Progenitor cell of endocrine pancreas (in vitro differentiated cells): ENCODE measurements at regions not wholly inside any gene's neighbourhood (a gene's known extent, or its start where the extent isn't known, plus 50 kb on each side); places are given as distances from the start of the nearest gene placed in this dataset.

ENCODE experiments used
- DNase-seq: peaks from one replicate; pipeline ENCODE4 v3.0.0; 2021; ENCODE audit warnings: low spot score; ENCODE audit not compliant: unreplicated experiment
- H3K27ac Mint-ChIP-seq: 2 replicates; pipeline ENCODE4 v1.8.0; 2021; ENCODE audit warnings: mild to moderate bottlenecking, moderate library complexity, mixed read lengths
- H3K27me3 Mint-ChIP-seq: 2 replicates; pipeline ENCODE4 v1.8.0; 2021; ENCODE audit warnings: mixed read lengths
- H3K36me3 Mint-ChIP-seq: 2 replicates; pipeline ENCODE4 v1.8.0; 2022; ENCODE audit warnings: mixed read lengths; ENCODE audit not compliant: insufficient read depth
- H3K4me1 Mint-ChIP-seq: 2 replicates; pipeline ENCODE4 v1.8.0; 2021; ENCODE audit warnings: low read depth, mixed read lengths
- H3K4me3 Mint-ChIP-seq: 2 replicates; pipeline ENCODE4 v1.8.0; 2021; ENCODE audit warnings: low read depth, mild to moderate bottlenecking, moderate library complexity, mixed read lengths
- H3K9me3 Mint-ChIP-seq: 2 replicates; pipeline ENCODE4 v1.8.0; 2021; ENCODE audit warnings: low read depth, mixed read lengths
- CTCF ChIP-seq: fragments of 200-600 bp; sonication (generic); IDR thresholded peaks from one replicate; pipeline ENCODE4 v1.5.0; 2021; ENCODE audit warnings: antibody characterized with exemption, mild to moderate bottlenecking; ENCODE audit not compliant: unreplicated experiment

GRCh38 chr9:19568946-19569345 lies 160.1 kb downstream of the ACER2 start:
- Mint-ChIP-seq H3K27me3 (no peaks in the 10 kb centered on the region), H3K9me3 (no peaks in the 10 kb centered on the region), H3K36me3 (no peaks in the 10 kb centered on the region), H3K4me3 (no peak overlapping the region), H3K27ac (no peak overlapping the region), H3K4me1 (no peaks in the 10 kb centered on the region)
- TF ChIP-seq CTCF = no peak
- no peak for DNase-seq

- H3K4me1 Mint-ChIP-seq = no peaks in the 10 kb centered on the region
- H3K4me3 Mint-ChIP-seq = no peak overlapping the region
- no peak for TF ChIP-seq CTCF
- no peaks in the 10 kb centered on the region for H3K9me3 Mint-ChIP-seq
- H3K36me3 Mint-ChIP-seq = no peaks in the 10 kb centered on the region
- H3K27ac Mint-ChIP-seq = no peak overlapping the region
- H3K27me3 Mint-ChIP-seq = no peaks in the 10 kb centered on the region
- no peak for DNase-seq
These were observed 155.7 kb downstream of the ACER2 start for GRCh38 chr9:19564396-19565061.

- no peak for TF ChIP-seq CTCF
- Mint-ChIP-seq H3K27ac (no peak overlapping the region), H3K27me3 (no peaks in the 10 kb centered on the region), H3K36me3 (no peaks in the 10 kb centered on the region), H3K4me1 (no peaks in the 10 kb centered on the region), H3K4me3 (no peak overlapping the region), H3K9me3 (peaks cover 13% of the 10 kb centered on the region)
- no peak for DNase-seq
These were observed 146.4 kb downstream of the ACER2 start for GRCh38 chr9:19555214-19555613.

- no peak for TF ChIP-seq CTCF
- H3K36me3 Mint-ChIP-seq = no peaks in the 10 kb centered on the region
- no peaks in the 10 kb centered on the region for H3K4me1 Mint-ChIP-seq
These were observed 145.7 kb downstream of the ACER2 start for GRCh38 chr9:19554529-19554928.

GRCh38 chr9:19553441-19553840 lies 144.6 kb downstream of the ACER2 start:
- no peaks in the 10 kb centered on the region for H3K4me1 Mint-ChIP-seq
- no peak overlapping the region for H3K4me3 Mint-ChIP-seq
- H3K27me3 Mint-ChIP-seq = no peaks in the 10 kb centered on the region
- no peak overlapping the region for H3K27ac Mint-ChIP-seq
- H3K9me3 Mint-ChIP-seq = peaks cover 9% of the 10 kb centered on the region
- TF ChIP-seq CTCF = no peak
- H3K36me3 Mint-ChIP-seq = no peaks in the 10 kb centered on the region
- no peak for DNase-seq

More at GRCh38 chr9:19554529-19554928, 145.7 kb downstream of the ACER2 start:
- no peak for DNase-seq
- Mint-ChIP-seq H3K9me3 (peaks cover 13% of the 10 kb centered on the region), H3K27ac (no peak overlapping the region), H3K27me3 (no peaks in the 10 kb centered on the region), H3K4me3 (no peak overlapping the region)
